H9 (cell line): ENCODE measurements at regions not wholly inside any gene's neighbourhood (a gene's known extent, or its start where the extent isn't known, plus 50 kb on each side); places are given as distances from the start of the nearest gene placed in this dataset.

Experiments used
- DNase-seq: peaks from one replicate; pipeline ENCODE4 v3.0.0-alpha.2; 2017
- H2AFZ ChIP-seq: one replicate; pipeline ENCODE4 v1.6.1; 2013; ENCODE audit warnings: mild to moderate bottlenecking, low read length, control low read depth, moderate library complexity
- H2AK5ac ChIP-seq: 2 replicates; pipeline ENCODE4 v1.6.1; 2013; ENCODE audit warnings: low read length, control low read depth, mixed read lengths; ENCODE audit not compliant: insufficient read length
- H2BK120ac ChIP-seq: one replicate; pipeline ENCODE4 v1.6.1; 2013; ENCODE audit warnings: low read depth, mild to moderate bottlenecking, low read length, control low read depth, inconsistent platforms; ENCODE audit not compliant: poor library complexity, severe bottlenecking
- H2BK12ac ChIP-seq: 2 replicates; pipeline ENCODE4 v1.6.1; 2013; ENCODE audit warnings: low read length, control low read depth, mixed read lengths, low read depth; ENCODE audit not compliant: insufficient read length
- H2BK15ac ChIP-seq: 2 replicates; pipeline ENCODE4 v1.6.1; 2013; ENCODE audit warnings: low read depth, low read length, control low read depth
- H2BK20ac ChIP-seq: one replicate; pipeline ENCODE4 v1.6.1; 2013; ENCODE audit warnings: low read depth, mild to moderate bottlenecking, low read length, control low read depth, inconsistent platforms; ENCODE audit not compliant: poor library complexity, severe bottlenecking
- H2BK5ac ChIP-seq: 2 replicates; pipeline ENCODE4 v1.6.1; 2013; ENCODE audit warnings: low read length, control low read depth, mixed read lengths; ENCODE audit not compliant: insufficient read length
- H3K14ac ChIP-seq: 2 replicates; pipeline ENCODE4 v1.6.1; 2013; ENCODE audit warnings: low read length, control low read depth; ENCODE audit not compliant: insufficient read depth
- H3K18ac ChIP-seq: 2 replicates; pipeline ENCODE4 v1.6.1; 2013; ENCODE audit warnings: low read depth, mild to moderate bottlenecking, mixed read lengths, low read length, control low read depth; ENCODE audit not compliant: insufficient read length
- H3K23ac ChIP-seq: 2 replicates; pipeline ENCODE4 v1.6.1; 2013; ENCODE audit warnings: low read length, control low read depth, mixed read lengths, low read depth; ENCODE audit not compliant: insufficient read length
- H3K23me2 ChIP-seq: 2 replicates; pipeline ENCODE4 v1.6.1; 2013; ENCODE audit warnings: low read depth, mild to moderate bottlenecking, mixed read lengths, low read length, control low read depth; ENCODE audit not compliant: insufficient read length, poor library complexity, severe bottlenecking
- H3K27ac ChIP-seq: 2 replicates; pipeline ENCODE4 v1.5.1; 2013; ENCODE audit warnings: low read length, control low read depth, mixed read lengths, low read depth; ENCODE audit not compliant: insufficient read length
- H3K27me3 ChIP-seq: 2 replicates; pipeline ENCODE4 v1.6.1; 2013; ENCODE audit warnings: low read length, control low read depth, inconsistent platforms; ENCODE audit not compliant: insufficient read depth
- H3K4ac ChIP-seq: 2 replicates; pipeline ENCODE4 v1.6.1; 2013; ENCODE audit warnings: low read depth, mild to moderate bottlenecking, control low read depth, inconsistent platforms, low read length, moderate library complexity
- H3K4me1 ChIP-seq: 2 replicates; pipeline ENCODE4 v1.6.1; 2013; ENCODE audit warnings: low read length, control low read depth, inconsistent platforms; ENCODE audit not compliant: insufficient read depth
- H3K4me2 ChIP-seq: 2 replicates; pipeline ENCODE4 v1.6.1; 2013; ENCODE audit warnings: low read length, control low read depth, mixed read lengths; ENCODE audit not compliant: insufficient read length, insufficient read depth
- H3K56ac ChIP-seq: 2 replicates; pipeline ENCODE4 v1.6.1; 2013; ENCODE audit warnings: low read depth, mild to moderate bottlenecking, mixed read lengths, low read length, control low read depth; ENCODE audit not compliant: insufficient read length
- H3K79me1 ChIP-seq: 2 replicates; pipeline ENCODE4 v1.6.1; 2013; ENCODE audit warnings: low read depth, mild to moderate bottlenecking, moderate library complexity, low read length, control low read depth, inconsistent platforms; ENCODE audit not compliant: insufficient read depth, poor library complexity, severe bottlenecking
- H3K79me2 ChIP-seq: 2 replicates; pipeline ENCODE4 v1.6.1; 2013; ENCODE audit warnings: low read length, control low read depth, inconsistent platforms; ENCODE audit not compliant: insufficient read depth
- H3K9ac ChIP-seq: 2 replicates; pipeline ENCODE4 v1.6.1; 2013; ENCODE audit warnings: low read length, control low read depth, mixed read lengths; ENCODE audit not compliant: insufficient read length; ENCODE audit errors: extremely low read depth
- H3K9me3 ChIP-seq: one replicate; pipeline ENCODE4 v1.6.1; 2013; ENCODE audit warnings: low read depth, low read length, inconsistent platforms; ENCODE audit not compliant: control insufficient read depth
- H3T11ph ChIP-seq: one replicate; pipeline ENCODE4 v1.6.1; 2013; ENCODE audit warnings: mild to moderate bottlenecking, low read length, control low read depth, inconsistent platforms
- H4K20me1 ChIP-seq: one replicate; pipeline ENCODE4 v1.6.1; 2013; ENCODE audit not compliant: control insufficient read depth, insufficient read length, insufficient read depth
- H4K5ac ChIP-seq: 2 replicates; pipeline ENCODE4 v1.6.1; 2013; ENCODE audit warnings: low read depth, mild to moderate bottlenecking, mixed read lengths, low read length, control low read depth; ENCODE audit not compliant: insufficient read length
- H4K8ac ChIP-seq: replicated peaks from 2 replicates; pipeline ENCODE4 v1.6.1; 2013; ENCODE audit warnings: low read length, control low read depth, mixed read lengths, low read depth; ENCODE audit not compliant: insufficient read length
- H4K91ac ChIP-seq: 2 replicates; pipeline ENCODE4 v1.6.1; 2013; ENCODE audit warnings: low read depth, mild to moderate bottlenecking, moderate library complexity, mixed read lengths, low read length, control low read depth; ENCODE audit not compliant: insufficient read length
- H3K27ac Mint-ChIP-seq, 3 experiments: 2 replicates in 2 of 3; 3 replicates in 1 of 3; pipeline ENCODE4 v1.8.0; 2020 to 2021; ENCODE audit warnings: mixed read lengths in 3 of 3, mild to moderate bottlenecking in 1 of 3, moderate library complexity in 1 of 3
- H3K27me3 Mint-ChIP-seq: 2 replicates; pipeline ENCODE4 v1.8.0; 2021; ENCODE audit warnings: low read depth, mild to moderate bottlenecking, moderate library complexity, mixed read lengths
- H3K36me3 Mint-ChIP-seq, 3 experiments: 2 replicates in 2 of 3; 3 replicates in 1 of 3; pipeline ENCODE4 v1.8.0; 2020 to 2021; ENCODE audit warnings: low read depth in 3 of 3, mixed read lengths in 3 of 3; ENCODE audit not compliant: insufficient read depth in 1 of 3
- H3K4me1 Mint-ChIP-seq, 2 experiments: 2 replicates each; pipeline ENCODE4 v1.8.0; 2020; ENCODE audit warnings: mixed read lengths in 2 of 2
- H3K4me3 Mint-ChIP-seq, 2 experiments: 2 replicates in 1 of 2; 3 replicates in 1 of 2; pipeline ENCODE4 v1.8.0; 2020 to 2021; ENCODE audit warnings: mild to moderate bottlenecking in 2 of 2, mixed read lengths in 2 of 2, moderate library complexity in 1 of 2
- H3K9me3 Mint-ChIP-seq, 2 experiments: 2 replicates in 1 of 2; 3 replicates in 1 of 2; pipeline ENCODE4 v1.8.0; 2020; ENCODE audit warnings: mild to moderate bottlenecking in 2 of 2, mixed read lengths in 2 of 2, moderate library complexity in 1 of 2
- WGBS: extraction: QIAGEN DNeasy Blood & Tissue Kit; methylation state at CpG from one replicate; pipeline ENCODE4 v1.1.7; 2013; ENCODE audit warnings: missing lambda C conversion rate, low lambda C conversion rate, mixed read lengths; ENCODE audit not compliant: insufficient read length; ENCODE audit errors: extremely low coverage; 5-methylcytosine and 5-hydroxymethylcytosine counted together
- TF ChIP-seq, protein P1 (sequence below): fragments of 200-600 bp; sonication (generic); conservative IDR thresholded peaks from 3 replicates; pipeline ENCODE4 v1.8.0; 2021; ENCODE audit warnings: antibody characterized with exemption, mild to moderate bottlenecking

DNA sequence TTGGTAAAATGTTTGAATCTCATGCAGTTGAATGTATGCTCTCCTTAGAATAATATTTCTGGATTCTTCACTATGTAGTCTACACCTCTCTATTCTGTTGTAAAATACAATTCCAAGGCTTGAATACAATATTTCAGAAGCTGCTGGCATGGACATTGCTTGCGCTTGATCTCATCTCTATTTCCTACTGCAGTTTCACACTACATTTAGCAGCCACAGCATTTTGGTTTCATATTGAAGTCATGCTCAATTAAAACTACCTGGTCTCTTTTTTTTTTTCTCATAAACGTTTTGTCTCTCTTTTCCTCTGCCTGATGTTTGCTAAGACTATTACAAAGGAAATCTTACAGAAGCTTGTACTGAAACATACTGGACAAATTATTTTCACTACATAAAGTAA is 631.0 kb upstream of the TMPRSS15 start:
- Histone ChIP-seq H2BK20ac (no peak overlapping the region), H3K14ac (no peak overlapping the region), H3K4me2 (no peak overlapping the region), H3K27ac (no peak overlapping the region), H4K5ac (no peak overlapping the region), H3K23ac (no peak overlapping the region), H3K4me1 (no peaks in the 10 kb centered on the region), H2AK5ac (no peak overlapping the region), H3K79me2 (no peaks in the 10 kb centered on the region), H2BK12ac (no peak overlapping the region), H4K8ac (no peak overlapping the region), H3K9me3 (no peaks in the 10 kb centered on the region), H2BK120ac (no peak overlapping the region), H2BK15ac (no peak overlapping the region), H3K4ac (no peak overlapping the region), H4K20me1 (no peaks in the 10 kb centered on the region), H2BK5ac (no peak overlapping the region), H3K56ac (no peak overlapping the region), H3K27me3 (no peaks in the 10 kb centered on the region), H3K9ac (no peak overlapping the region), H4K91ac (no peak overlapping the region), H3K23me2 (no peaks in the 10 kb centered on the region), H3K79me1 (no peaks in the 10 kb centered on the region), H3T11ph (no peak overlapping the region), H2AFZ (peak overlapping the region; percentile 48), H3K18ac (no peak overlapping the region)
- TF ChIP-seq, protein P1, sequence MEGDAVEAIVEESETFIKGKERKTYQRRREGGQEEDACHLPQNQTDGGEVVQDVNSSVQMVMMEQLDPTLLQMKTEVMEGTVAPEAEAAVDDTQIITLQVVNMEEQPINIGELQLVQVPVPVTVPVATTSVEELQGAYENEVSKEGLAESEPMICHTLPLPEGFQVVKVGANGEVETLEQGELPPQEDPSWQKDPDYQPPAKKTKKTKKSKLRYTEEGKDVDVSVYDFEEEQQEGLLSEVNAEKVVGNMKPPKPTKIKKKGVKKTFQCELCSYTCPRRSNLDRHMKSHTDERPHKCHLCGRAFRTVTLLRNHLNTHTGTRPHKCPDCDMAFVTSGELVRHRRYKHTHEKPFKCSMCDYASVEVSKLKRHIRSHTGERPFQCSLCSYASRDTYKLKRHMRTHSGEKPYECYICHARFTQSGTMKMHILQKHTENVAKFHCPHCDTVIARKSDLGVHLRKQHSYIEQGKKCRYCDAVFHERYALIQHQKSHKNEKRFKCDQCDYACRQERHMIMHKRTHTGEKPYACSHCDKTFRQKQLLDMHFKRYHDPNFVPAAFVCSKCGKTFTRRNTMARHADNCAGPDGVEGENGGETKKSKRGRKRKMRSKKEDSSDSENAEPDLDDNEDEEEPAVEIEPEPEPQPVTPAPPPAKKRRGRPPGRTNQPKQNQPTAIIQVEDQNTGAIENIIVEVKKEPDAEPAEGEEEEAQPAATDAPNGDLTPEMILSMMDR, result no peak
- no CpG with 5 or more reads among the region's 2 CpGs for WGBS
- Mint-ChIP-seq H3K27me3 (no peaks in the 10 kb centered on the region), H3K4me1 (no peaks in the 10 kb centered on the region), H3K27ac (0 out of 7 replicates have a peak overlapping the region, but pooled peaks of 1 of the 3 experiments have one; percentile 3), H3K4me3 (no peak overlapping the region), H3K9me3 (peaks cover 5 to 6% of the 10 kb centered on the region in 2 experiments; a peak in 4 of 5 replicates), H3K36me3 (peaks cover 0 to 5% (median 0%) of the 10 kb centered on the region in 3 experiments; a peak in 3 of 7 replicates)
- DNase-seq, result no peak
